ENCODE measurements at regions not wholly inside any gene's neighbourhood (a gene's known extent, or its start where the extent isn't known, plus 50 kb on each side); places are given as distances from the start of the nearest gene placed in this dataset.

- DNase-seq: no peak
- Histone ChIP-seq H3K4me1 (no peaks in the 10 kb centered on the region), H3K27me3 (no peaks in the 10 kb centered on the region), H3K27ac (no peak overlapping the region), H3K4me3 (no peak overlapping the region), H3K9me3 (no peaks in the 10 kb centered on the region), H3K36me3 (no peaks in the 10 kb centered on the region)
- ATAC-seq: no peak
- TF ChIP-seq, protein P1, sequence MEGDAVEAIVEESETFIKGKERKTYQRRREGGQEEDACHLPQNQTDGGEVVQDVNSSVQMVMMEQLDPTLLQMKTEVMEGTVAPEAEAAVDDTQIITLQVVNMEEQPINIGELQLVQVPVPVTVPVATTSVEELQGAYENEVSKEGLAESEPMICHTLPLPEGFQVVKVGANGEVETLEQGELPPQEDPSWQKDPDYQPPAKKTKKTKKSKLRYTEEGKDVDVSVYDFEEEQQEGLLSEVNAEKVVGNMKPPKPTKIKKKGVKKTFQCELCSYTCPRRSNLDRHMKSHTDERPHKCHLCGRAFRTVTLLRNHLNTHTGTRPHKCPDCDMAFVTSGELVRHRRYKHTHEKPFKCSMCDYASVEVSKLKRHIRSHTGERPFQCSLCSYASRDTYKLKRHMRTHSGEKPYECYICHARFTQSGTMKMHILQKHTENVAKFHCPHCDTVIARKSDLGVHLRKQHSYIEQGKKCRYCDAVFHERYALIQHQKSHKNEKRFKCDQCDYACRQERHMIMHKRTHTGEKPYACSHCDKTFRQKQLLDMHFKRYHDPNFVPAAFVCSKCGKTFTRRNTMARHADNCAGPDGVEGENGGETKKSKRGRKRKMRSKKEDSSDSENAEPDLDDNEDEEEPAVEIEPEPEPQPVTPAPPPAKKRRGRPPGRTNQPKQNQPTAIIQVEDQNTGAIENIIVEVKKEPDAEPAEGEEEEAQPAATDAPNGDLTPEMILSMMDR (IDR thresholded peaks at IDR 0.05): no peak
- intact Hi-C loops (cut with DNase I): no loop called here
Measured at GRCh38 chr1:96968983-96969382, 247.4 kb downstream of the PTBP2 start.

DNA sequence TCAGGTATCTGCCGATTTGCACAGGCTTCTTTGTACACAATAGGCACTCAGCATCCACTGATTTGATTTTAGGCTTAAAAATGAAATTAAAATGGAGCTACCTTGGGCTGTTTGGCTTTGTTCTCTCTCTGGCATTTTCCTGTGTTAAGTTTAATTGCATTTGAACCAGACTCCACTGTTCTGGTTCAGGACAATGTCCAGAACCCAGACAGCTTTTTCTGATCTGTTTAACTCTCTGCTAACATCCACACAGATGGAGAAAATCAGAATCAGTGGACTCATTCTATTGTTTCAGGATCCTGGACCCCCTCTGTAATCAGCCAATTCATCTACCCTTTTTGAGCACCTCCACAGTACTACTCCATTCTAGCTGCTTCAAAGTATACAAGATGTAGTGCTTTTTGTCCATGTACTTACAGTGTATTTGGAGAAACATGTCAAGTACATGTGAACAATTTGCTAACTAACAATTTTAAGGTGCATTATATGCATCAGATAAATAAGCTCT, 248.1 kb downstream of the PTBP2 start:
- no peak overlapping the region for H3K4me3 ChIP-seq
- H3K4me1 ChIP-seq: no peaks in the 10 kb centered on the region
- no peaks in the 10 kb centered on the region for H3K36me3 ChIP-seq
- DNase-seq: no peak
- H3K27ac ChIP-seq: no peak overlapping the region
- TF ChIP-seq, protein P1 (IDR thresholded peaks at IDR 0.05): no peak
- ATAC-seq: no peak
- H3K9me3 ChIP-seq: no peaks in the 10 kb centered on the region
- intact Hi-C loops (cut with DNase I): no loop called here
- no peaks in the 10 kb centered on the region for H3K27me3 ChIP-seq

DNA sequence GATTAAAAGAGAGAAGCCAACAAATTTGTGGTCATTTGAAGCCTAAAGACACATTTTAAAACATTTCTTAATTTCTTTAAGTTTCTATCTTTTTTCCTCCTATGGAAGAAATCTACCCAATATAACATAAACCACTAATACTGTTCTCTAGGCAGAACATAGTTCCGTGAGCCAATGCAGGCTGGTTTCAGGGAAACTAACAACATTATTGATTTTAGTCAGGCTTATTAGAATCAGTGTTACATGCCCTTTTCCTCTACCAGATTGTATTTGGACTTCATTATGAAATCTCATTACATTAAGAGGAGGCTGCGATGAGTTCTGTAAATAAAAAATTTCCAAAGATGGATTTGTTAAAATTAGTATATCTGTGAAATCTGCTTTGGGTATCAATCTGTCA, 249.9 kb downstream of the PTBP2 start:
- intact Hi-C loops (cut with DNase I): no loop called here

GRCh38 chr1:96971849-96972602, 250.4 kb downstream of the PTBP2 start:
- intact Hi-C loops (cut with DNase I): no loop called here
- no peak for ATAC-seq
- TF ChIP-seq, protein P1 (IDR thresholded peaks at IDR 0.05): no peak

More for the DNA sequence above, 249.9 kb downstream of the PTBP2 start:
- DNase-seq: no peak
- Histone ChIP-seq H3K4me3 (no peak overlapping the region), H3K4me1 (no peaks in the 10 kb centered on the region), H3K36me3 (no peaks in the 10 kb centered on the region), H3K9me3 (no peaks in the 10 kb centered on the region), H3K27me3 (no peaks in the 10 kb centered on the region), H3K27ac (no peak overlapping the region)
- TF ChIP-seq, protein P1 (IDR thresholded peaks at IDR 0.05): no peak
- ATAC-seq: no peak

DNA sequence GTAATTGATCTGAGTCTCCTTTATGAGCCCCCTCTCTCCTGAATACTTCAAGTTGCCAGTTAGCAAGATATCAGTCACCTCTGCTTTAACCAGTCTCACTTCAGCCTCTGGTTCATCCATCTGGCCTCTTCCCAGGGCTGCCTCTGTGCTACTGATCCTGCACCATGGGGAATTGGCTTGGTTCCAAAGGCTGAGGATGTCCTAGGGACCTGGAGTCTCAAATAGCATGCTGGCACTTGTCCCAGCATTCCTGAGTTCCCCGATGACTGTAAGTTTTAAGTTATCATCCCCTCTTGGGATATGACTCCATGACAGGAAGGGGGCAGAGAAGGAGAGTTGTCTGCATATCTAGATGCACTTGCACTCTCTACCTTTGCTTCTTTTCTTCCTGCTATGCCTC, 252.0 kb downstream of the PTBP2 start:
- ATAC-seq: no peak
- no peaks in the 10 kb centered on the region for H3K36me3 ChIP-seq
- no peaks in the 10 kb centered on the region for H3K9me3 ChIP-seq
- TF ChIP-seq, protein P1 (IDR thresholded peaks at IDR 0.05): no peak
- DNase-seq: no peak
- H3K27ac ChIP-seq: no peak overlapping the region
- no peaks in the 10 kb centered on the region for H3K27me3 ChIP-seq
- H3K4me3 ChIP-seq: no peak overlapping the region
- intact Hi-C loops (cut with DNase I): no loop called here
- no peaks in the 10 kb centered on the region for H3K4me1 ChIP-seq

More at GRCh38 chr1:96971849-96972602, 250.4 kb downstream of the PTBP2 start:
- Histone ChIP-seq H3K27me3 (no peaks in the 10 kb centered on the region), H3K36me3 (no peaks in the 10 kb centered on the region), H3K27ac (no peak overlapping the region), H3K9me3 (no peaks in the 10 kb centered on the region), H3K4me3 (no peak overlapping the region), H3K4me1 (no peaks in the 10 kb centered on the region)
- DNase-seq: no peak
